SIG-M5 treated with dmso at 0.1 percent for 504 hours (cell line): ENCODE measurements at regions not wholly inside any gene's neighbourhood (a gene's known extent, or its start where the extent isn't known, plus 50 kb on each side); places are given as distances from the start of the nearest gene placed in this dataset.

ENCODE experiments used
- DNase-seq: peaks from one replicate; lab custom pipeline; 2025; ENCODE audit not compliant: unreplicated experiment; lab: John Stamatoyannopoulos, UW

DNA sequence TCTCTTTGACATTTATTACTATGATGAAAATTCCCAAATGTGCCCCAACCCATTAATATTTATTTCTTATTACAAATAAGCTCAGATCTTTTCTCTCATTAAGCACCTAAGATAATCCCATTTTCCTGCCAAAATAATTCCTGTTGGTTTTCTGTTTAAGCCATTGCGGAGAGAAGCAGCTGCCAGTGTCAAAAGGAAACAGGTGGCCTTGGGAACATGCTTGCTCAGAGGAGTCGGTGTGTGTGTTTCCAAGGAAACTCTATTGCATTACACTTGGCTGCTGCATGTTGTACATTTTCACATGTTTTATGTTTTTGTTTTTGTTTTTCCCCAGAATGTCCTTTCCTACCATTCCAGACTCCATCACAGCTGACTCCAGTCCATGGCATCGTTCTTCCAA lies 56.4 kb downstream of the CD24 start:
- DNase-seq: no peak

DNA sequence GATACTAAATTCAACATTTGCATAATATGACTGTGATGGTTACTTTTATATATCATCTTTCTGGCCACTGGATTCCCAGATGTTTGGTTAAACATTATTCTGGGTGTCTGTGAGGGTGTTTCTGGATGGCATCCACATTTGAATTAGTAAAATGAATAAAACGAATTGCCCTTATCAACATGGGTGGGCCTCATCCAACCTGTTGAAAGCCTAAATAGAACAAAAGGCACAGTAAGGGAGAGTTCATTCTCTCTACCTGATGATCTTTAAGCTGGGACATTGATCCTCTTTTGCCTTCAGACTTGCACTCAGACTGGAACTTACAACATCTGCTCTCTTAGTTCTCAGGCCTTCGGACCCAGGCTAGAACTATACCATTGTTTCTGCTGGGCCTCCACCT lies 57.6 kb downstream of the CD24 start:
- no peak for DNase-seq

DNA sequence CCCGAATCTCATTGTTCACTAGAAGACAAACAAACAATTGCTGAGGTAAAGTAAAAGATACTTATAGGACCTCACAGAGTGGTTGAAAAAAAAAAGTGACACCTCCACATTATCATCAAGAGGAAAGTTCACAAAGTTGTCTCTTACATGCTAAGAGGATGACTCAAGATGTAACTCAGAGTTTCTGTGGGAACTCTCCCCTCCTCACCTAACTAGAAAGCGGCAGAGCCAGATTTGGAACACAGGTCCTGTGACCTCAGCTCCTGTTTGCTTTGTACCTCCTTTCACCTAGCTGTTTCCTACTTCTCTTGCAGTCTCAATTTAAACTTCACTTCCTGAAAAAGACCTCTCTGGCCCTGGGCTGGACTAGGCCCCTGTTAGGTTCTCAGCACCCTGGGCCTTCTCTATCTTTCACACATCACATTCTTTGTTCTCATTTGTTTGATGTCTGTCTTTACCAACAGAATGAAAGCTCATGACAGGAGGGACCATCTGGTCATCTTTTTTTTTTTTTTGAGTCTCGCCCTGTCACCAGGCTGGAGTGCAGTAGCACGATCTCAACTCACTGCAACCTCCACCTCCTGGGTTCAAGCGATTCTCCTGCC lies 60.8 kb downstream of the CD24 start:
- peak; percentile 38 for DNase-seq

DNA sequence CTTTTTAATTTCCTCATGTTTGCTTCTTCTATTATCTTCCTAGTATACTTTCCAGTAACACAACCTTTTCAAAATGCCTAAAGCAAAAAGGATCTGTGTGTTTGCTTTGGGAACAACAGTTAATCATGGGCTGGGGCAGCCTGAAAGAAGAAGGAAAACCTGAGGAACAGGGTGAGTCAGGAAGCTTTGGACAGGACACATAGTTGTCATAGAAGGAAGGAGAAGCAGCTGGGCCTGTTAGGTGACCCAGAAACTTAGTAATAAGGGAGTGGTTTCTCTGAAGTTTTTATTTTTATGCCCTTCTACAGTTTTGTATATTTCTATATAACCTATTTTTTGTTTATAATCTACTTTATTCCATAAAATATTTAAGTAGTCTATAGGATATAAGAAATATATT lies 61.4 kb downstream of the CD24 start:
- DNase-seq: peak; percentile 46

DNA sequence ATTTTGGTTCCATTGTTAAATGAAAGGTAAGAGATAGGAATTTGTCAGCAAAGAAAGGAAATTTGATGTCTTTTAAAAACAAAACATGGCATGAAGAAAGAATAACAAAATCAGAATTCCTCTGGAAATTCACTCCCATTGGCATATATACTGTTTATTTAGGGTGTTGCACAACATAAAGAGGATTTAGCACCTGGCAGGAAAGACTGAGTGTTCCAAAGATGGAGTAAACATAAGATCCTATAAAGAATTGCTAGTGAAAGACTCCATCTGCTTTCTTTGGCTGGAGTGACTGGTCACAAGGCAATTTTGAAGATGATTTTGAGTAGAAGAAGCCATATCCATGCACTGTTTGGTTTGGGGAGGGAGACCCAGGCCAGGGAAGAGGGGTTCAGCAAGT lies 62.4 kb downstream of the CD24 start:
- DNase-seq: no peak

DNA sequence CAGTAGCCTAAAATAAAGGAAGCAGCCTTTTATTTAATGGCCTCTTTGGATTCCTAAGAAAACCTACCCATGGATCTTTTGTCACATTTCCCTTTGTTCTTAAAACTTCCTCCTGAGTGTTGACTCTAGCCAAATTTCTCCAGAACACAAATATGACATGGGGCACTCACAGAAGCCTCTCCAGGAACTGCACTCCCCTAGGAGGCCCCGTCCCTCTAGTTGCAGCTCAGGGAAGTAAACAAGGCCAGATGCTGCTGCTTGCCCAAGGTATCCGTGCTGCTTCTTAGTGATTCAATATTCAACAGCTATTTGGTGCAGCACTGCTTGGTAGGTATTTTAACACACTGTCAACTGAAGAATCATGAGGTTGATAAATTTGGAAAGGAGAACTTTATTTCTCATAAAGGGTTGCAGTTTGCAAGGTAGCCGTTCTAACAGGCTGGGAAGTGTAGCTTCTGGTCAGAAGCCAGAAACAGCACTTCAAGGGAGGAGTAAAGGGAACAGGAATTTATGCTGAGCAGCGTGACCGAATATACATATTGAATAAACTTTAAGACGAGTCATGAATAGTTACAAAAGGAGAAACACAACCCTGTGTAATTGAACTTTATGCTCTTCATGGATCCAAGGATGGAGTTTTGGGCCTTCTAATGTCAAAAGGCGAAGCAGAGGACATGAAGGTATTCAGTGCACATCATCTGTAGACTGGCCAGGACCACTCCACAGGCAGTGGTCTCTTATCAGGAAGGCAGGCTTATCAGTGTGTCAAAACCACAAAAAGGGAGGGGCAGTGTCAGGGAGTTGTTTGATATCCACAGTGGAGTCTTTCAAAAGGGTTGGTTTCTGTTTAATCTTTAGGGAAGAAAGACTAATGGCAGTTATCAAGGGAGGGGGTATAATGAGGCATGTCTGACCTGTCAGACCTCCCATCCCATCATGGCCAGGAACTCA lies 63.3 kb downstream of the CD24 start:
- no peak for DNase-seq

DNA sequence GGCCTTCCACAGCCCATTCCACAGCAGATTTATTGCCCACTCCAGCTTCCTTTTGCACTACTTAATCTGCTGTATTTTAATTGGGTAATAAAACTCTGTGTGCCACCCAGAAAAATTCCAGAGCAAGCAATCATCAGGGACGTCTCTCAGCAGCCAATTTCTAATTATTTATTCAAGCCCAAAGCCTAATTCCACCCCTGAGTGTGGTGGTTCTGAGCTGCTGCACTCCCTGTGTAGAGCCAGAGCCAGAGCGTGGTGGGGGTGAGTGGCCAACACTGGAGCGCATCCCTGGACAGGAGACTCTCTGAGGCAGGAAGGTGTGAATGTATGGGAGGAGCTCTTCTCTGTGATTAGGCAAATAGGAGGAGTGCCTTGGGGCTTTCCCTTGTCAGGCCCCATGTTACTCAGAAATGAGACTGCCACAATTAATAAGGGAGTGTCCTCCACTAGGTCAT lies 66.1 kb downstream of the CD24 start:
- DNase-seq: no peak

DNA sequence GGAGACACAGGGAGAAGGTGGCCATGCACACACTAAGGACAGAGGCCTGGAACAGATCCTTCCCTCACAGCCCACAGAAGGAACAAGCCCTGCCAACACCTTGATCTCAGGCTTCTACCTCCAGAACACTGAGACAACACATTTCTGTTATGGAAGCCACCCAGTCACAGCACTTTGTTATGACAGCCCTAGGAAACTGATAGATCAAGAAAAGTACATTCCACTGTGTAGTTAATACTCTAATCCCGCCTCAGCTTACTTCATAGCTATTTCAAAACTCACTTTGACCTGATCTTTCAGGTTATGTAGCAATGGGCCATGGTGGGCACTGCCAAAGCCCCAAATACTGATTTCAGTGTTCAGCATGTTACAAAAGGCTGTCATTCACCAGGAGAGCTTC lies 66.8 kb downstream of the CD24 start:
- DNase-seq: no peak

DNA sequence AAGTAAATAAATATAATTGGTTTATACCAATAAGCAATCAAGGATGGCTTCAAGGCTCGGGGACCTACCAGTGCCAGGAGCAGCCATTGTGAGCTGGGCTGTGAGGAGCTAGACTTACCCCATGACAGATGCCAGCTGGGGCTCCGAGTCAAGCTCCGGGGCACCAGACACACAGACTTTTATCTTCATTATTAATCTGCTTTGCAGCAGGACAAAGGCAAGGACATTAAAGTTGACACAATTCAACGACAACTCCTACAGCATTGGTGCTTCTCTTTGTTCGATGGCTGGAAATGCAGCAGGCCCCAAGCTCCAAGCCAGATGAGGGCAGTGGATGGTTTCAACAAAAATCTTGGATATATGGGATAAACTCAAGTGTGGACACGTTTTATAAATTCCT lies 68.3 kb downstream of the CD24 start:
- no peak for DNase-seq

DNA sequence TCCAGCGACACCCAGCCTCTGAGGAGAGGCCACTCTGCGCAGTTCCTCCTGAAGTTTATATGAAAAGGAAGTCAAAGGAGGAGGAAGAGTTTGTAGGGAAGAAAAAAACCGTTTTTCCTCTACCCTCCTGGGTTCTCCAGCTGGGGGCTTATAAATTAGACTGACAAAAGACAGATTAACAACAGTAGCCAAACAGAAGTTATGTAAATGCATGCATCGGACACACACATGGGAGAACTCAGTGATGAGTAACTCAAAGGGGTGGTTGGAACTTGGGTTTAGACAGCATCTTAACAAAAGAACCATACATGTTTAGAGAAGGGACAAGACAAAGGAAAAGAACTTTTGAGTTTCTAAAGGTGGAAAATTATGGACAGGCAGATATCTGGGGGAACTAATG lies 71.2 kb downstream of the CD24 start:
- DNase-seq: no peak

DNA sequence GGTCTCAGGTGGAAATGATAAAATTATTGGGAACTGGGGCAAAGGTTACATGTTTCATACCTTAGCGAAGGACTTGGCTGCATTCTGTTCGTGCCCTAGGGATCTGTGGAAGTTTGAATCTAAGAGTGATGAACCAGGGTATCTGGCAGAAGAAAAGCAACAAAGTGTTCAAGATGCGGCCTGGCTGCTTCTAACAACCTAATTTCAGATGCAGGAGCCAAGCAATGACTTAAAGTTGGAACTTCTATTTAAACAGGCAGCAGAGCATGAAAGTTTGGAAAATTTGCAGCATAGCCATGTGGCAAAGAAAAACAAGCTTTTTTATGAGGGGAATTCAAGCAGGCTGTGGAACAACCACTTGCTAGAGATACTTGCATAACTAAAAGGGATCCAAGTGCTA lies 73.5 kb downstream of the CD24 start:
- no peak for DNase-seq

DNA sequence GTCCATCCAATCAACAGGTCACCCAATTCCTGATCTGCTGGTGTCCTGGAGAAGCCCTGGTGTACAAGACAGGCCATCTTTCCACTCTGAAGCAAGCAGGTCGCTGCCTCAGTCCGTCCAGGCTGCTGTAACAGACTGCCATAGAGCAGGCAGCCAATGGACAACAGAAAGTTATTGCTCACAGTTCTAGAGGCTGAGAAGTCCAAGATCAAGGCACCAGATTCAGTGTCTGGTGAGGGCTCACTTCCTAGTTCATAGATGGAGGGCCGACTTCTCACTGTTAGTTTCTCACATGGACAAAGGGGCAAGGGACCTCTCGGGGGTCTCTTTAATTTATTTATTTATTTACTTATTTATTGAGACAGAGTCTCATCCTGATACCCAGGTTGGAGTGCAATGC lies 74.8 kb downstream of the CD24 start:
- DNase-seq: no peak

DNA sequence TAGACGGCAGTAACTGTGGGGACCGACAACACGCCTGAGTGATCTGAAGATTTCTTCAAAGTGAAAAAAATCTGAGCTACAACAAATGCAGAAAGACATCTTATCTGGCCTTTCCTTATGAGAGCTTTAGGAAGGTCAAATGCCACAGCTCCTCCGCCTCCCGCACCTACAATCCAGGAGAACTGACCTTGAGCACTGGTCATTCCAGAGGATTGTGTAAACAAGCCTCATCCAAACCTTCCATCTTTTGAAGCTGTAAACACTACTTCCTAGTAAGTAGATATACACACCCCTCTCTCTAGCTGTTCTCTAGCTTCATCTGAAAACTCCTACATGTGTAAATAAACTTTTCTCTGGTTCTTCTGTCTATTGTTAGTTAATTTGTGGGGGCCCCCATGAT lies 76.9 kb downstream of the CD24 start:
- DNase-seq: no peak

DNA sequence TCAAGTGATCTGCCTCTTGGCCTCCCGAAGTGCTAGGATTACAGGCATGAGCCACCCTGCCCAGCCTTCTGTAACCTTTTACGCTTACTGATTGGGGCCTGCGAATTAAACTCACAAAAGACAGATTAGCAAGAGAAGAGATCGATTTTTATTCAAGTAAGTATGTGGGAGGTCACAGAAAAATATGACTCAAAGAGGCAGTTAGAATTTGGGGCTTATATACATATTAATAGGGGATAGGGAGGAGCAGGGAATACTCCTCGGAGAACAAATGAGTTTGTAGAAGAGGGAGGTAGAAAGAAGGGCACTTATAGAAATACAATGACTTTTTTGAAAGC lies 78.9 kb downstream of the CD24 start:
- no peak for DNase-seq

DNA sequence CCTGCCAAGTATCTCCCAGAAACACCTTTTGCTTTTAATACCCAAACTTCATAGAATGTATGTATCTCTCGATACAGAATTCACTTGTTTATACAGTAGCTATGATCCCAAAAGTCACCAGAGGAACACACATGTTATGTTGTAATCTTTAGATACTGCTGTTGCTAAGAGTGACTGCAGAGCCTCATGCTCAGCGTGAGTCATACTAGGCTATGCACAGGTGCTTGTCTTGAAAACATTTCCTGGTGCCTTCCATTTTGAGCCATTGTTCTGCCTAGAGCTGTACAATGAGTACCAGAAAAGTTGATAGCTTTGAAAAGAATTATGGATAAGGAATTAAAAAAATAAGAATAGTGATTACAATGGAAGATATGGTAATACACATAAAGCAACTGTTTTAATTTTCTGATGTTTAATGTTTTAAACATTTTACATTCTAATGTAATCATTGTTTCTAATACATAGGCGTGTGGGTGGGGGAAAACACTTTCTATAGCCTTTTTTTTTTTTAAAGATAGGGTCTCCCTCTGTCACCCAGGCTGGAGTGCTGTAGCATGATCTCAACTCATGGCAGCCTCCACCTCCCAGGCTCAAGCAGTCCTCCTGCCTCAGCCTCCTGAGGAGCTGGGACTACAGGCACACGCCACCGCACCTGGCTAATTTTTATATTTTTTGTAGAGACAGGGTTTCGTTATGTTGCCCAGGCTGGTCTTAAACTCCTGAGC lies 79.4 kb downstream of the CD24 start:
- no peak for DNase-seq

DNA sequence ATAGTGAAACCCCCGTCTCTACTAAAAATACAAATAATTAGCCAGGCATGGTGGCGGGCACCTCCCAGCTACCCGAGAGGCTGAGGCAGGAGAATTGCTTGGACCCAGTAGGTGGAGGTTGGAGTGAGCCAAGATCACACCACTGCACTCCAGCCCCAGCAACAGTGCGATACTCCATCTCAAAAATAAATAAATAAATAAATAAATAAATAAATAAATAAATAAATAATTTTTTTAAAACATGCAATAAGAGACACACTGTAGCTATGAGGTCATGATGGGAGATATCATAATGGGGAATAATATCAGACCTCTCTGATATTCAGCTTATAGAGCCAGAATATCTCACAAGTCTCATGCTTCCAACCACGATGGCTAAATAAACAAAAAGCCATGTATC lies 82.3 kb downstream of the CD24 start:
- DNase-seq: no peak

DNA sequence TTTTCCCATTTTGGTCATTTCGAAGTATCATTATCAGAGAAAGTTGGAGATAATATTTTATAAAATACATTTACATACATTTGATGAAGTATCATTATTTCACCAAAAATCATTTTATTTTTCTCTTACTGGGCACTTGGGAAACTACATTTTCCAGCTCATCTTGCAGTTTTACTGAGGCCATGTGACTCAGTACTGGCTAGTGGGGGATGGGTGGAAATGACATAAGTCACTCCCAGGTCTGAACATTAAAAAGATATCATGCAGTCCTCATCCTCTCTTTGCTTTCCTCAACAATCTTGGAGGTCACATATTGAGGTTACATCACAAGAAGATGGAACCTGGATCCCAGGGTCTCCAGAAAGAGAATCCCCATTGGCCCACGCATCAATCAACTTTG lies 84.1 kb downstream of the CD24 start:
- no peak for DNase-seq

DNA sequence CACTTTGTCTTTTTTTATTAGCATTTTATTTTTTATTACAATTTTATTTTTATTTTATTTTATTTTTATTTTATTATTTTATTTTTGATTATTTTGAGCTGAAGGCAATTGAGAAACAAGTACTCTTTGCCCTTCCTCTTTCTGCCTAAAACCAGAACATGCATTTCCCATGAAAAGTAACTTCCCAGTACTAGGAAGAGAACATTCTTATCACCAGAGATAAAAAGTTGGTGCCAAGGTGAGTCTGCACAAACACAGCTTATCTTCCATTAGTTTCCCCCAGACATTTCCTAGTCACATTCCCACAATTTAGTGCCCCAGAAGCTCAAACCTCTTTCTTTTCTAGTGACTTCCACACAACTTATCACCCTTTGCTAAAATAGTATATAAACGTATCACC lies 84.8 kb downstream of the CD24 start:
- DNase-seq: no peak

DNA sequence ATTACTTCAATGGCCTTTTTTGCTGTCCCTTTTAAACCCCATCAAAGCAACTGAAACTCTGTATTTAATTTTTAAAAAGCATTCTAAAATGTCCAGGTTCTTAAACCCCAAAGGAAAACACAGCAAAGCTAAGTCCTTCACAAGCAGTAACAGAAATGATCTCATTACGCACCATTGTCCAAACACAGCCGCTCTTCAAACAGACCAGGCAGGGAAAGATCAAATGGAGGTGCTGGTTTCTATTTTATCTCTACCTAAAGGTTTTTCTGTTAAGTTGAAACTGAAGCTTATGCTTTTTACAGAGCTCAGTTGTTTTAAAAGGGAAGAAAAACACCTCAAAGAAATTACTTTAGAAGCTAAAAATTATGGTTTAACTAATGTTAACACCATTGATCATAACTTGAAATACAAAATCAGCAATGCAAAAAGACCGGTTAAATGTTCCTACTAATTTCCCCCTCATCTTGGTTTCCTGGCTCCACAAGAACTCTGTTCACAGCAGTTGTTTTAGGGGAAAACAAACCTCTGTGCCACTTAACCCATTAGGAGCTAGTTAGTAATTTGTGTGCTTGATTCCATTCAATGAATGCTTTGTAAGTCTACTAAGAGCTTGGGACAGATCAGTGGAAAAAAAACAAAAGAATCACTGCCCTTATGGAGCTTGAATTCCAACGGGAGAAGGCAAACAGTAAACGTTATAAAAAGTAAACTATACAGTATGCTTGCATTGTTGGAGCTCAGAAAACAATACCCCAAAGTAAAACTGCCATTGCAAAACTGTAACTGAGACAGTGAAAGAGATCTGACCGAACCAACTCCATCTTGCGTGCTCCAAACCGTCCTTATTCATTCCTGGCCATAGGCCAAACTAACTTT lies 87.4 kb downstream of the CD24 start:
- DNase-seq: no peak

DNA sequence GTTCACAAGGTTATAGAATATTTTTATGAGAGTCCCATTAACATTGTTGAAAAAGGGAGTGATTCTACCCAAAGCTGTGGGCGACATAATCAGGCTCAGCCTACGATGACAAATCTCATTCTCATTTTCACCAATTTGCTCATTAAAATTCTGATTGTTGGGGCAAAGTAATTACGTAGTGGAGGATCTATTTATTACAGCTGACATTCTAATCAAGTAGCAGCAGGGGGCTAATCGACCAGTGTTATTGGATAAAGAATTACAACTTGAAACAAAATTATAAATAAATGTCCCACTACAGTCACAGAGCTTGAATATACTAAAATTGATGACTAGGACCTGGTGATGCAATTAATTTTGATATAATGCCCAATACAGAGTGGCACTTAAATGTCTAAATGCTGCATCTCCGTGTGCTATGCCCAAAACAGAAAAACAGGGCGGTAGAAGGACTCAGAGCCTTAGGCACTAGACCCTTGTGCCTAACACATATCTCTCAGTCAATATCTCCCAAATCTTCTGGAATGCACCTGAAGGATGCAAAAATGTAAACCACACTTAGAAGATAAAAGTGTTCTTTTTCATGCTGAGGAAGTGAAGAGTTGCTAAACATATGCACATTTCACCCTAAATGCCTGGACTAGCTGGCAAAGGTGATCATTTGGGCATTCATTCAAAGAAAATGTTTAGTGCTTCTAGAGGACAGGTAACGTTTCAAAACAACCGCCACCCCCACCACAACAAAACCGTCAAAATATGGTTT lies 88.3 kb downstream of the CD24 start:
- DNase-seq: no peak
